Esophagus muscularis mucosa (tissue), 4 donors: ENCODE measurements at regions not wholly inside any gene's neighbourhood (a gene's known extent, or its start where the extent isn't known, plus 50 kb on each side); places are given as distances from the start of the nearest gene placed in this dataset.

Experiments
- CTCF ChIP-seq, 3 experiments: fragments of 200-600 bp in 2 of 3; fragments of 450-650 bp in 1 of 3; sonication (generic) in 2 of 3; IDR thresholded peaks; one replicate each; pipeline ENCODE4 v1.5.1; 2017 to 2019; ENCODE audit warnings: antibody characterized with exemption in 3 of 3, mild to moderate bottlenecking in 2 of 3, moderate library complexity in 1 of 3
- EP300 ChIP-seq: sonication (generic); formaldehyde crosslinking; IDR thresholded peaks from one replicate; pipeline ENCODE4 v1.6.1; 2017; ENCODE audit warnings: antibody characterized with exemption
- POLR2A ChIP-seq: fragments of 450-650 bp; IDR thresholded peaks from one replicate; pipeline ENCODE4 v1.6.1; 2017; ENCODE audit warnings: antibody characterized with exemption, moderate library complexity, mild to moderate bottlenecking, low read depth
- POLR2AphosphoS5 ChIP-seq, 2 donors: sonication (generic); formaldehyde crosslinking; IDR thresholded peaks; one replicate each; pipeline ENCODE4 v1.6.1; 2017; ENCODE audit warnings: antibody characterized with exemption in 2 of 2

DNA sequence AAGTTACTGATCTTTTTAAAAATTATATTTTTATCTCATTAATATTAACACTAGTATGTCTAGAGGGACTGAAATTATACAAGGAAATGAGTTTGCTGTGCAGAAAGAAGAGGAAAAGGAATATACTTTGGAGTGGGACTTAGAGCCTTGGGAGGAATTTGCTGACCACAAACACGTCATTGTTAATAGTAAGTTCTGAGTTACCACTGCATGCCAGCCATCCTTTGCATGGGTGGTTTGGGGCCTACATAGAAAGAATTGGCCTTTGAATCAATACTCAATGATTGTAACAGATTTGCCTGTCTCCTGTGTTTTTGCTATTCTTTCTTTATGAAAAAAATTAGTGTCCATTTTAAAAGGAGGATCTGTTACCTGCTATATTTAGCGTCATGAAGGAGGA lies 232.6 kb upstream of the TNC start:
- TF ChIP-seq CTCF (IDR thresholded peaks at IDR 0.05) (no peak), POLR2AphosphoS5 (IDR thresholded peaks at IDR 0.05) (no peak), POLR2A (no peak), EP300 (no peak)
